Keratinocyte (primary cell): ENCODE measurements at regions not wholly inside any gene's neighbourhood (a gene's known extent, or its start where the extent isn't known, plus 50 kb on each side); places are given as distances from the start of the nearest gene placed in this dataset.

Source experiments
- EZH2 ChIP-seq: IDR thresholded peaks from one replicate; pipeline ENCODE4 v1.6.1; 2012; ENCODE audit warnings: inconsistent platforms, mild to moderate bottlenecking, low read length, moderate library complexity
- TF ChIP-seq, protein P1 (sequence below), 3 experiments: IDR thresholded peaks in 1 of 3; conservative IDR thresholded peaks in 1 of 3; optimal IDR thresholded peaks in 1 of 3; 2 replicates in 2 of 3; 3 replicates in 1 of 3; pipeline versions ENCODE3 to v1.5.1; 2011; ENCODE audit warnings: low read length in 3 of 3, mild to moderate bottlenecking in 3 of 3, moderate library complexity in 2 of 3, control low read depth in 1 of 3, inconsistent platforms in 1 of 3; ENCODE audit not compliant: insufficient read depth in 2 of 3; ENCODE audit errors: extremely low read depth in 1 of 3

DNA sequence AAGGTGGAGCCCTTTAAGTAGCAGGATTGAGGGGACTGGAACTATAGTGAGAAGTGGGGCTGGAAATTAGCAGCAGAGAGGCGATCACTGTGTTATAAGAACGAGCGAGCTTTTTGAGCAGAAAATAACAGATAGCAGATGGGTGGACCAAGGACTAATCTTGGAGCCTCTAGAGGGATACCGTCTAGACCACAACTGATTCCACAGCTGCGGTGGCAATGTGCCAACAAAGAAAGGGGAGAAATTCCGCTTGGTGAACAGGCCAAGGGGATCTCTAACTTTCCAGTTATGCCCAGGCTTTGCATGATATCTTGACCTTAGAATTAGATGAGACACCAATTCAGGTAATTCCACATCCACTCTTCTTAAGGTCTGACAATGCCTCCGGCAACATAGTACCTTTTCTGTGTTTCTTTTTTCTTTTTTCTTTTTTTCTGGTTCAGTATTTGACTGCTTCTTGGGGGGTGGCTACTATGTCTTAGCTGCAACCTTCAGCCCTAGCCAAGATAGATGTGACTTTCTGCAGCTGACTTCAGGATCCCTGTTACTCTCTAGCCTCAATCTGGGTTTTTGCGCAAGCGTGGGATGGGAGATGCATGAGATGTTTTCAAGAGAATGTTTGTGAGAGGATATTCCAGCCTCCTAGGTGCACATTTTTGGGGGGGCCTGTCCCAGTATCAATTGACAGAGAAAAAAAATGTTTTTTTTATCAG lies 143.4 kb upstream of the CPSF6 start:
- TF ChIP-seq, protein P1, sequence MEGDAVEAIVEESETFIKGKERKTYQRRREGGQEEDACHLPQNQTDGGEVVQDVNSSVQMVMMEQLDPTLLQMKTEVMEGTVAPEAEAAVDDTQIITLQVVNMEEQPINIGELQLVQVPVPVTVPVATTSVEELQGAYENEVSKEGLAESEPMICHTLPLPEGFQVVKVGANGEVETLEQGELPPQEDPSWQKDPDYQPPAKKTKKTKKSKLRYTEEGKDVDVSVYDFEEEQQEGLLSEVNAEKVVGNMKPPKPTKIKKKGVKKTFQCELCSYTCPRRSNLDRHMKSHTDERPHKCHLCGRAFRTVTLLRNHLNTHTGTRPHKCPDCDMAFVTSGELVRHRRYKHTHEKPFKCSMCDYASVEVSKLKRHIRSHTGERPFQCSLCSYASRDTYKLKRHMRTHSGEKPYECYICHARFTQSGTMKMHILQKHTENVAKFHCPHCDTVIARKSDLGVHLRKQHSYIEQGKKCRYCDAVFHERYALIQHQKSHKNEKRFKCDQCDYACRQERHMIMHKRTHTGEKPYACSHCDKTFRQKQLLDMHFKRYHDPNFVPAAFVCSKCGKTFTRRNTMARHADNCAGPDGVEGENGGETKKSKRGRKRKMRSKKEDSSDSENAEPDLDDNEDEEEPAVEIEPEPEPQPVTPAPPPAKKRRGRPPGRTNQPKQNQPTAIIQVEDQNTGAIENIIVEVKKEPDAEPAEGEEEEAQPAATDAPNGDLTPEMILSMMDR (optimal IDR thresholded peaks at IDR 0.05 in 1 of 3, IDR thresholded peaks at IDR 0.05 in 1 of 3, conservative IDR thresholded peaks at IDR 0.05 in 1 of 3; ENCODE audit: extremely low read depth in 1 of 3, insufficient read depth in 2 of 3, low read length in 3 of 3), result no peak
- TF ChIP-seq EZH2, result no peak
